ENCODE measurements at regions not wholly inside any gene's neighbourhood (a gene's known extent, or its start where the extent isn't known, plus 50 kb on each side); places are given as distances from the start of the nearest gene placed in this dataset.

GRCh38 chr4:64876021-64876420 lies 466.8 kb upstream of the TECRL start:
- TF ChIP-seq EZH2phosphoT487 (IDR thresholded peaks at IDR 0.05; ENCODE audit: low read depth) (no peak), CTCF (IDR thresholded peaks at IDR 0.05; ENCODE audit: low read depth, low read length) (no peak)
- no peak overlapping the region for H3K9ac ChIP-seq (ENCODE audit: low read length)
- H3K9me3 ChIP-seq (ENCODE audit: insufficient read depth, low read length) = no peaks in the 10 kb centered on the region
- H3K27ac ChIP-seq (ENCODE audit: low read length) = no peak overlapping the region
- H4K20me1 ChIP-seq (ENCODE audit: insufficient read depth, low read length) = no peaks in the 10 kb centered on the region
- H3K36me3 ChIP-seq (replicated peaks; ENCODE audit: low read depth, low read length) = no peaks in the 10 kb centered on the region
- no peaks in the 10 kb centered on the region for H3K79me2 ChIP-seq (ENCODE audit: low read length)
- no peak overlapping the region for H2AFZ ChIP-seq (ENCODE audit: low read depth, low read length)
- no peaks in the 10 kb centered on the region for H3K27me3 ChIP-seq (ENCODE audit: low read depth, low read length)
- no peak overlapping the region for H3K4me3 ChIP-seq (ENCODE audit: low read length)
- no peaks in the 10 kb centered on the region for H3K4me1 ChIP-seq (ENCODE audit: low read length)
- H3K4me2 ChIP-seq (ENCODE audit: low read length) = no peak overlapping the region

GRCh38 chr4:64870558-64870957 lies 461.3 kb upstream of the TECRL start:
- H3K4me1 ChIP-seq (ENCODE audit: low read length) = no peaks in the 10 kb centered on the region

GRCh38 chr4:64857815-64858214 lies 448.6 kb upstream of the TECRL start:
- no peaks in the 10 kb centered on the region for H3K27me3 ChIP-seq (ENCODE audit: low read depth, low read length)
- no peaks in the 10 kb centered on the region for H4K20me1 ChIP-seq (ENCODE audit: insufficient read depth, low read length)
- H3K4me3 ChIP-seq (ENCODE audit: low read length) = no peak overlapping the region
- peak overlapping the region; percentile 9; the same call in 1 of the 2 replicates for H3K4me2 ChIP-seq (ENCODE audit: low read length)
- H3K9me3 ChIP-seq (ENCODE audit: insufficient read depth, low read length) = no peaks in the 10 kb centered on the region
- H3K9ac ChIP-seq (ENCODE audit: low read length) = no peak overlapping the region
- no peaks in the 10 kb centered on the region for H3K79me2 ChIP-seq (ENCODE audit: low read length)
- TF ChIP-seq CTCF (IDR thresholded peaks at IDR 0.05; ENCODE audit: low read depth, low read length) (no peak), EZH2phosphoT487 (IDR thresholded peaks at IDR 0.05; ENCODE audit: low read depth) (no peak)
- H3K27ac ChIP-seq (ENCODE audit: low read length) = no peak overlapping the region
- H3K36me3 ChIP-seq (replicated peaks; ENCODE audit: low read depth, low read length) = no peaks in the 10 kb centered on the region
- H3K4me1 ChIP-seq (ENCODE audit: low read length) = no peaks in the 10 kb centered on the region
- H2AFZ ChIP-seq (ENCODE audit: low read depth, low read length) = peak overlapping the region; percentile 4; the same call in 1 of the 2 replicates

More at GRCh38 chr4:64870558-64870957, 461.3 kb upstream of the TECRL start:
- no peaks in the 10 kb centered on the region for H3K79me2 ChIP-seq (ENCODE audit: low read length)
- H4K20me1 ChIP-seq (ENCODE audit: insufficient read depth, low read length) = no peaks in the 10 kb centered on the region
- H3K36me3 ChIP-seq (replicated peaks; ENCODE audit: low read depth, low read length) = no peaks in the 10 kb centered on the region
- no peak overlapping the region for H2AFZ ChIP-seq (ENCODE audit: low read depth, low read length)
- H3K9ac ChIP-seq (ENCODE audit: low read length) = no peak overlapping the region
- H3K4me3 ChIP-seq (ENCODE audit: low read length) = no peak overlapping the region
- TF ChIP-seq EZH2phosphoT487 (IDR thresholded peaks at IDR 0.05; ENCODE audit: low read depth) = no peak
- TF ChIP-seq CTCF (IDR thresholded peaks at IDR 0.05; ENCODE audit: low read depth, low read length) = no peak
- H3K4me2 ChIP-seq (ENCODE audit: low read length) = no peak overlapping the region
- H3K27ac ChIP-seq (ENCODE audit: low read length) = no peak overlapping the region
- no peaks in the 10 kb centered on the region for H3K27me3 ChIP-seq (ENCODE audit: low read depth, low read length)
- no peaks in the 10 kb centered on the region for H3K9me3 ChIP-seq (ENCODE audit: insufficient read depth, low read length)

GRCh38 chr4:64857198-64857597 lies 447.9 kb upstream of the TECRL start:
- Histone ChIP-seq H3K27ac (ENCODE audit: low read length) (no peak overlapping the region), H3K9me3 (ENCODE audit: insufficient read depth, low read length) (no peaks in the 10 kb centered on the region), H3K27me3 (ENCODE audit: low read depth, low read length) (no peaks in the 10 kb centered on the region), H3K36me3 (replicated peaks; ENCODE audit: low read depth, low read length) (no peaks in the 10 kb centered on the region), H3K4me3 (ENCODE audit: low read length) (no peak overlapping the region), H3K79me2 (ENCODE audit: low read length) (no peaks in the 10 kb centered on the region), H3K9ac (ENCODE audit: low read length) (no peak overlapping the region), H4K20me1 (ENCODE audit: insufficient read depth, low read length) (no peaks in the 10 kb centered on the region), H3K4me1 (ENCODE audit: low read length) (no peaks in the 10 kb centered on the region), H2AFZ (ENCODE audit: low read depth, low read length) (no peak overlapping the region), H3K4me2 (ENCODE audit: low read length) (peak overlapping the region; percentile 9; the same call in 1 of the 2 replicates)
- TF ChIP-seq EZH2phosphoT487 (IDR thresholded peaks at IDR 0.05; ENCODE audit: low read depth) (no peak), CTCF (IDR thresholded peaks at IDR 0.05; ENCODE audit: low read depth, low read length) (no peak)
